Epithelial cell of proximal tubule (primary cell): ENCODE measurements at regions not wholly inside any gene's neighbourhood (a gene's known extent, or its start where the extent isn't known, plus 50 kb on each side); places are given as distances from the start of the nearest gene placed in this dataset.
"Not testable (repeated sequence)": the region's sequence is repeated elsewhere in the genome, so short reads cannot be mapped to it uniquely, and the experiment has no call there.

Source experiments
- DNase-seq: peaks from one replicate; pipeline ENCODE4 v3.0.0-alpha.2; 2011; ENCODE audit warnings: low read depth
- H3K4me3 ChIP-seq: 2 replicates; pipeline ENCODE4 v1.5.1; 2011; ENCODE audit warnings: low read depth, mild to moderate bottlenecking, low read length
- TF ChIP-seq, protein P1 (sequence below): conservative IDR thresholded peaks from 2 replicates; pipeline ENCODE4 v1.5.1; 2012; ENCODE audit warnings: low read depth, mild to moderate bottlenecking, low read length

DNA sequence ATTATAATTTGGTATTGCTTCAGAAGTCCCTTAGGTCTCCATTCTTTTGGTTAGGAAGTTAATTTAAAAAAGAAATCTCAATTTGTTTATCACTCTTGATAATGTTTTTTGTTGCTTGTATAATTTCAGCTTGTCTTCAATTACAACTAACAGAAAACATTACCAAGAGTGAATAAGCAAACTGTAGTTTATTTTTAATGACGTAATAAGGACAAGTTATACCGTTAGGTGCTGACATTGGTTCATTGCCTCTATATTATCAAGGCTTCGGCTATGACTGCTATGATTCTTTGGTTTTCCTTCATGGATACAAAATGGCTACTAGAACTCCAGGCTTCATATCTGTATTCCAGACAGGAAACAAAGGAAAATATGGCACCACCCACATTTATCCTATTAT is 220.6 kb downstream of the PTGER3 start:
- TF ChIP-seq, protein P1, sequence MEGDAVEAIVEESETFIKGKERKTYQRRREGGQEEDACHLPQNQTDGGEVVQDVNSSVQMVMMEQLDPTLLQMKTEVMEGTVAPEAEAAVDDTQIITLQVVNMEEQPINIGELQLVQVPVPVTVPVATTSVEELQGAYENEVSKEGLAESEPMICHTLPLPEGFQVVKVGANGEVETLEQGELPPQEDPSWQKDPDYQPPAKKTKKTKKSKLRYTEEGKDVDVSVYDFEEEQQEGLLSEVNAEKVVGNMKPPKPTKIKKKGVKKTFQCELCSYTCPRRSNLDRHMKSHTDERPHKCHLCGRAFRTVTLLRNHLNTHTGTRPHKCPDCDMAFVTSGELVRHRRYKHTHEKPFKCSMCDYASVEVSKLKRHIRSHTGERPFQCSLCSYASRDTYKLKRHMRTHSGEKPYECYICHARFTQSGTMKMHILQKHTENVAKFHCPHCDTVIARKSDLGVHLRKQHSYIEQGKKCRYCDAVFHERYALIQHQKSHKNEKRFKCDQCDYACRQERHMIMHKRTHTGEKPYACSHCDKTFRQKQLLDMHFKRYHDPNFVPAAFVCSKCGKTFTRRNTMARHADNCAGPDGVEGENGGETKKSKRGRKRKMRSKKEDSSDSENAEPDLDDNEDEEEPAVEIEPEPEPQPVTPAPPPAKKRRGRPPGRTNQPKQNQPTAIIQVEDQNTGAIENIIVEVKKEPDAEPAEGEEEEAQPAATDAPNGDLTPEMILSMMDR: no peak
- no peak for DNase-seq
- no peak overlapping the region for H3K4me3 ChIP-seq

DNA sequence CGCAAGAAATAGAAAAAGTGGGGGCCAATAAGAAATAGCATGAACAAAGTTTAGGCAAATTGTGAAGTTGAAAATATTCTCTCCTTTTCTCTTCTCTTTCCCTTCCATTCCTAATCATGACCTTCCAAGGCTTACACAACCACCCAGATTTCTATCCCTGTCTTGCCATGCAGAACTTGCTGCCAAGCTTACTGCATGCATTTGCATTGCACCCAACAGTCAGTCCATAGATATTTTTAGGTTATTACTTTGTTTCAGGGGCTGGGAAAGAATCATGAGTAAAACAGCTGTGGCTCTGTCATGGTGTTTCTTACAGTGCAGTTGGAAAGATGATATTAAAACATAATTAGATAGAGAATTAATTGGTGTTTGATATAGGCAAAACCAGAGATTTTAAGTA is 219.4 kb downstream of the PTGER3 start:
- DNase-seq: no peak
- no peak overlapping the region for H3K4me3 ChIP-seq
- TF ChIP-seq, protein P1: no peak

DNA sequence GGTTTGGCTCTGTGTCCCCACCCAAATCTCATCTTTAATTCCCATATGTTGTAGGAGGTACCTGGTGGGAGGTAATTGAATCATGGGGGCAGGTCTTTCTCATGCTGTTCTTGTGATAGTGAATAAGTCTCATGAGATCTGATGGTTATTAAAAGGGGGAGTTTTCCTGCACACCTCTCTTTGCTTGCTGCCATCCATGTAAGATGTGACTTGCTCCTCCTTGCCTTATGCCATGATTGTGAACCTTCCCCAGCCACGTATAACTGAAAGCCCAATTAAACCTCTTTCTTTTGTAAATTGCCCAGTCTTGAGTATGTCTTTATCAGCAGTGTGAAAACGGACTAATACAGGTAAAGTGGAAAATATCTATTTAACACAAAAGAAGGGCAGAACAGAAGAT is 213.3 kb downstream of the PTGER3 start:
- H3K4me3 ChIP-seq, DNase-seq: not testable (repeated sequence)

DNA sequence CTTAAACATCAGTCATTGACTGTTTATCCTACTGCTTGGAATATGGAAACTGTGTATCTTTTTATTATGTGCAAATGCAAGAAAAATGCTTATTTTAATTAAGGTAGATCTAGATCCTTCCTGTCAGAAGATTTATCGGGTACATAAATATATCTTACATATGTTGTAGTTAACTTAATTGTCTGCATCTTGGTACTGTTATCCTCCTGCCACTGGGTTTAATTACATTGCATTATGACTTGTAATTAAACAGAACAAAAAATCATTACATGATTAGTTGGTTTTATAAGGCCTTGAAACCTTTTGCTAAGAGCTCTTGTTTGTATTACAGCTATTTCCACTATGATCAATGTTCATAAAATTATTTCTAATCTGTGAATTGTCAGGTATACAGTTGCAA is 211.2 kb downstream of the PTGER3 start:
- no peak for DNase-seq
- TF ChIP-seq, protein P1: no peak
- H3K4me3 ChIP-seq: no peak overlapping the region

DNA sequence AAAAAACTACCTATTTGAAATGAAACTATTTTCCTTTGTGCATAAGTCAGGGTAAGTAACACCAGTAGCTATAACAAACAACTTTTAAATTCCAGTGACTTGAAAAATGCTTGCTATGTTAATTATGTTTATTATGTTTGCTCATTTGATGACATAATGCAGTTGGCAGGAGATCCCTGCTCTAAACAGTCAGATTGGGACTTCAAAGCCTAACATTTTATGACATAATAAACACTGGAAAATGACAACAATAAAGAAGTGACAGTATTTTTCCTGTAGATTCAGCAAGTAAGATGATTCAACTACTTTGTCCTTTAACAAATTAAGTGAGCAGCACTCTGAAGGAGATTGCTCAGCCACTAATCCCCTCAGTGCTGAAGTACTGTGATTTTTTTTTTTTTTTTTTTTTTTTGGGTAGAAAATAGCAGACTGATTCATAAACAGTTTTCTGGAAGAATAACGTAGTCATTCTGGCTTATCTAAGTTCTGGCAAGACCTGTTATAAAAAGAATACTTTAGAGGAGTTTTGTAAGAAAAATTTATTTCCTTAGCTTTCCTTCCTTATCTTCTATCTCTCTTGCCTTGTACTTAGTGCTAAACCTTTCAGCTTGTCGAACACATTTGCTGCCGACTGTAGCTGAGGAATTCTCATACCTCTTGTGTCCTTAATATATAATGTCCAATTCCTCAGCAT is 207.2 kb downstream of the PTGER3 start:
- TF ChIP-seq, protein P1: no peak
- DNase-seq: no peak
- H3K4me3 ChIP-seq: no peak overlapping the region

DNA sequence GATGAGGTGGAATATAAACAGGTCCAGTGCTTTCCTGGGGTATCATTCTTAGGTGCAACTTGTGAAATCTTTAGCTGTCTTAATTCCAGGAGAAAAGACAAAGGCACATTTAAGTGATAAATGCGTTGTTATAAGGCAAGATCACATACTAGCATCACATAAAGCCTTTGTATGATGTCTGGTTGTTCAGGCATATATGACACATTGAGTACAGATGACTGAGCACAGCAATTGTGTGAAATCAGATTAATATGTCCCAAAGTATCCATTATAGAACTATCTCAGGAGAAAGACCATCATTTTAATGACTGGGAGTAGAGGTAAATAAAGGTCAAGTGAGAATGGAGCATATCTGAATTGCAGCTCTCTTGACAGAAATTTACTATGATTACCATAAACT is 205.1 kb downstream of the PTGER3 start:
- no peak overlapping the region for H3K4me3 ChIP-seq
- no peak for DNase-seq
- TF ChIP-seq, protein P1: no peak

DNA sequence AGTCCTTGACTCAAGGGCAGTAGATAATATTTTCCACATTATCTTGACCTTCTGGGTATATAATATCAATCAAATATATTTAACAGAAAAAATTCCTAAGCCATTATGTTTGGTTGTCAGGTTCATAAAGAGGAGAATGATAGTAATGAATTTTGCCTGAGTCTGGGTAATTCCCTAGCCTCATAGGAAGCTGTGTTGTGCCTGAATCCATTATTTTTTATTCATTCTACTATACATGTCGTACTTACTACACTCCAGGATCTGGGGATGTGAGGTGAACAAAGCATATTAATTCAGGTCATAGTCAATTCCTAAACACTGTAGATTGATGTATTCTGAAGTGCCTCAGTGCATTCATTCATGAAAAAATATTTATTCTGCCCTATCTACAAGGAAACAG is 204.2 kb downstream of the PTGER3 start:
- TF ChIP-seq, protein P1: no peak
- no peak overlapping the region for H3K4me3 ChIP-seq
- DNase-seq: no peak
